ENCODE measurements at regions not wholly inside any gene's neighbourhood (a gene's known extent, or its start where the extent isn't known, plus 50 kb on each side); places are given as distances from the start of the nearest gene placed in this dataset.

DNA sequence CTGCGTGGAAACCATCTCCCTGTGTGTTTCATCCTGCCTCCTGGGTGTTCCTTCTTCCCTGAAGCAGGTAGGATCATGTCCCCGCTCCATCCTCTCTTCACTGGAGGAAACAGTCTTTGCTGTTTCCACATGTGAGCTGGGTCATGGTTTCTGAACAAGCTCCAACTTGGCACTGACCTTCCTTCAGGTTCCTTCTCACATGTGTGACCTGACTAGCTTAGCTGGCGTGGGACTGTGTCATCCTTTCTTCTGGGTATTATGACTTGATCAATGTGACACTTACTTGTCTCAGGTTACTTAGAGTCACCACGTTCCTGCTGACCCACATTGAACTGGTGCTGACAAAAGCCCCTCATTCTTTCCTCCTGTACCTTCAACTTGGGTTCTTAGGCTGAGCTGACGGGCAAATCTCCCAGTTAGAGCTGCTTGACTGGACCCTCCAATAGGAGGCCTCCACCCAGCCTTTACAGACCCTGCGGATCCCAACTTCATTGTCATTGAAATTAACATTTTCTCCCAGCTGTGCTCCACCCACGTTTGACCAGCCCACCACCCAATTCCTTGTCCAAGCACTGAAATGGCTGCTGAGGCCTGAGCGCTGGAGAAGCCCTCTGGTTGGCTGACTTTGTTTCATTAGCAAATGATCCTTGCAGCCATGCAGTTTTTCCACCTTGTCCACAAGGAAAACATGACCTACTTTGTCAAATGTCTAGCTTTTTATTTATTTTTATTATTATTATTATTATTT, 128.1 kb downstream of the DDX1 start:
- TF ChIP-seq, protein P1, sequence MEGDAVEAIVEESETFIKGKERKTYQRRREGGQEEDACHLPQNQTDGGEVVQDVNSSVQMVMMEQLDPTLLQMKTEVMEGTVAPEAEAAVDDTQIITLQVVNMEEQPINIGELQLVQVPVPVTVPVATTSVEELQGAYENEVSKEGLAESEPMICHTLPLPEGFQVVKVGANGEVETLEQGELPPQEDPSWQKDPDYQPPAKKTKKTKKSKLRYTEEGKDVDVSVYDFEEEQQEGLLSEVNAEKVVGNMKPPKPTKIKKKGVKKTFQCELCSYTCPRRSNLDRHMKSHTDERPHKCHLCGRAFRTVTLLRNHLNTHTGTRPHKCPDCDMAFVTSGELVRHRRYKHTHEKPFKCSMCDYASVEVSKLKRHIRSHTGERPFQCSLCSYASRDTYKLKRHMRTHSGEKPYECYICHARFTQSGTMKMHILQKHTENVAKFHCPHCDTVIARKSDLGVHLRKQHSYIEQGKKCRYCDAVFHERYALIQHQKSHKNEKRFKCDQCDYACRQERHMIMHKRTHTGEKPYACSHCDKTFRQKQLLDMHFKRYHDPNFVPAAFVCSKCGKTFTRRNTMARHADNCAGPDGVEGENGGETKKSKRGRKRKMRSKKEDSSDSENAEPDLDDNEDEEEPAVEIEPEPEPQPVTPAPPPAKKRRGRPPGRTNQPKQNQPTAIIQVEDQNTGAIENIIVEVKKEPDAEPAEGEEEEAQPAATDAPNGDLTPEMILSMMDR (IDR thresholded peaks at IDR 0.05; ENCODE audit: control insufficient read depth, extremely low read depth, insufficient read depth), result no peak
- DNase-seq (ENCODE audit: low read depth), result no peak
- no peak overlapping the region for H3K4me3 ChIP-seq (ENCODE audit: low read depth, low read length)

DNA sequence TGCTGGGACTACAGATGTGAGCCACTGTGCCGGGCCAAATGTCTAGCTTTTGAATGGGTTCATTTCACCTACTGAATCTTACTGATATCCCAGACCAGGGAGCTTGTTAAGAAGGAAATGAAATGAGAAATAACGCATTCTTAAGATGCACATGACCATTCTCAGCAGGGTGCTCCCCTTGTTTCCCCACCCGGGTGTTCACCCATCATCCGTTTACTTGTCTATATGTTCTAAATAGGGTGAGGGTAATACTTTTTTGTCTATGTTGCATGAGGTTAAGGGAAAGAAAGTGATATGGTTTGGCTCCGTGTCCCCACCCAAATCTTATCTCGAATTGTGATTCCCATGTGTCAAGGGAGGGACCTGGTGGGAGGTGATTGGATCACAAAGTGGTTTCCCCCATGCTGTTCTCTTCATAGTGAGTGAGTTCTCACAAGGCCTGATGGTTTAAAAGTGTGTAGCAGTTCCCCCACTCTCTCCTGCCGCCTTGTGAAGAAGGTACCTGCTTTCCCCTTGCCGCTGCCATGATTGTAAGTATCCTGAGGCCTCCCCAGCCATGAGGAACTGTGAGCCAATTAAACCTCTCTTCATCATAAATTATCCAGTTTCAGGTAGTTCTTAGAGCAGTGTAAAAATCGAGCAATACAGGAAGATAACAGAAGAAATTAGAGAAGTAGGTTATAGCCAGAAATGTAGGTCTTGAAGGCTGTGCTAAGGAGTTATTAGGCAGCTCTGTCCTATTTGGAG, 129.1 kb downstream of the DDX1 start:
- no peak for DNase-seq (ENCODE audit: low read depth)
- H3K4me3 ChIP-seq (ENCODE audit: low read depth, low read length), result no peak overlapping the region
- TF ChIP-seq, protein P1 (IDR thresholded peaks at IDR 0.05; ENCODE audit: control insufficient read depth, extremely low read depth, insufficient read depth), result no peak

DNA sequence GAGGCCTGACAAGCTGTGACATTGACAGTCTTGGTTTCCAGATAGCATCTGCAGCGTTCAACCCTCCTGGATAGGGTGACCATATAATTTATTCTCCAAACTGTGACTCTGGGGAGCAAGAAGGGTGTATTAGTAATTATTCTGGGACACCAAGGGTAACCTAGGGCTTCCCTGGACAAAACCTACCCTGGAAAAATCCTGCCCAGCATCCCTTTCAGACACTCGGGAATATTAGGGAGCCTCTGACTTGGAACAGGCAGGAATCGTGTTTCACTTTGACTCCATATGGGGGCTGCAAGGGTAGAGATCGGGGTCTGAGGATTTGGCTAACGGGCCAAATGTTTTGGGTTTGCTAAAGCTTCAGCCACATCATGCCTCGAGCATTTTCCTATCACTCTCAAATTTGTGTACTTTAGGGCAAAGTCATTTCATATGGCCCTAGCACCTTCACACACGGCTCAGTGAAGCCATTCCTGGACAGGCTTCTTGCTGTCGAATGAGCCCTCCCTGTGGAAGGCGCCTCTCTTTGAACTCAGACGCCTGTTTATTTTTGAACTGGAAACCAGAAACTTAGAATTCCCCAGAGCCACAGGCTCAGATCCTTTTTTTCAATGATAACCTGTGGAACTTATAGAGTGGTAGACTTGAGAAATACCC, 129.9 kb downstream of the DDX1 start:
- TF ChIP-seq, protein P1 (IDR thresholded peaks at IDR 0.05; ENCODE audit: control insufficient read depth, extremely low read depth, insufficient read depth), result no peak
- DNase-seq (ENCODE audit: low read depth), result no peak
- no peak overlapping the region for H3K4me3 ChIP-seq (ENCODE audit: low read depth, low read length)

DNA sequence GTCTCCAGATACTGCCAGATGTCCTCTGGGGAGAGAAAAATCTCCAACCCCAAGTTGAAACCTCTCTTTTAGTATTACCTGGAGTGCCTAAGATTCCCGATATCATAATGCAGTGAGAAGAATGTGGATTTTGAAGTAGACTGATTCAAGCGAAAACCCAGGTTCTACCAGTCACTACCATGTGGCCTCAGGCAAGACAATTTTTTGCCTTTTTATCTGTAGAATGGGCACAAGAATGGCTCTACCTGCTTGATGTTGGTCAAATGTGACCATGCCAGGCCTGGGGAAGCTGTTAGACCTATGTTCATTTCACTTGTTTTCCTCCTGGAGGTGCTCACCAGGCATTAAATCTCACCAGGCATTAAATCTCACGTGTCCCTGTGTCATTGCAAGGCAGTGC, 131.3 kb downstream of the DDX1 start:
- TF ChIP-seq, protein P1 (IDR thresholded peaks at IDR 0.05; ENCODE audit: control insufficient read depth, extremely low read depth, insufficient read depth), result no peak
- no peak overlapping the region for H3K4me3 ChIP-seq (ENCODE audit: low read depth, low read length)
- DNase-seq (ENCODE audit: low read depth), result no peak

DNA sequence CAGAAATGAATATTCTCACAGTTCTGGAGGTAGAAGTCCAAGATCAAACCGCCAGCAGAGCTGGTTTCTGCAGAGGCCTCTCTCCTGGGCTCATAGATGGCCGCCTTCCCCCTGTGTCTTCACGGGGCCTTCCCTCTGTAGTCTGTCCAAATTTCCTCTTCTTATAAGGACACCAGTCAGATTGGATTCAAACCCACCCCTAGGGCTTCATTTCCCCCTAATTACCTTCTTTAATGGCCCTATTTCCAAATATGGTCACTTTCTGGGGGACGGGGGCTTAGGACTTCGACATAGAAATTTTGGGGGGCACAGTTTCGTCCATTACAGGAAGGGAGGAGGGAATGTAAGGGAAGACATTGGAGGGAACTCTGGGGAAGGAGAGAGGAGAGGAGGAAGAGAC, 132.6 kb downstream of the DDX1 start:
- no peak for DNase-seq (ENCODE audit: low read depth)
- H3K4me3 ChIP-seq (ENCODE audit: low read depth, low read length), result no peak overlapping the region
- TF ChIP-seq, protein P1 (IDR thresholded peaks at IDR 0.05; ENCODE audit: control insufficient read depth, extremely low read depth, insufficient read depth), result no peak

DNA sequence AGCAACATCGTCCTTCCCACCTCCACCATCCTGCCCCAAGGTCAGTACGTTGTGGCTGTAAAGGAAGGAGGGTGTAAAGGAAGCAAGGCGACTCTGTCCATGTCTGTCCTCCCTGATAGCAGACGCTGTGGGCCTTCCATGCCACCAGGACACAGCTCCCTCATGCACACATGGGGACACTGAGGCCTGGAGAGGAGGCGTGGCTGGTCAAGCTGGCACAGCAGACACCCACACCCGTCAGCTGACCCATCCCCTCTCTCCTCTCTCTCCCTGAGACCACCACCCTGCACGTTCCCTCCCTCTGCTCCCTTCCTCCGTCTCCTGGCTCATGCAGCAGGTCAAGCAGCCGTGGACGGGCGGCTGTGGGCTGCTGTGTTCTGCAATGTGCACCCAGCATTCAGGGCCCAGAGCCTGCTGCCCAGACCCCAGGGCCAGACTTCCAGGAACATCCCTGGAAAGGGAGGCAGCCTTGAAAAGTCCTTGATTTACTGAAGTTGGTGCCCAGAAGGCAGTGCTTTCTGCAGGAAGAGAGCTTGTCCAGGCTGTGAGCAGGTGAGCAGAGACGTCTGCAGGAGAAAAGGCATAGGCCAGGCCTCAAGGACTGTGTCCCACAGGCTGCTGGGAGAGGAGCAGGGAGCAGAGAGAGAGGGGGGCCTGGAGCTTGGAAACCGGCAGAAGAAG, 133.6 kb downstream of the DDX1 start:
- no peak for DNase-seq (ENCODE audit: low read depth)
- TF ChIP-seq, protein P1 (IDR thresholded peaks at IDR 0.05; ENCODE audit: control insufficient read depth, extremely low read depth, insufficient read depth), result no peak
- no peak overlapping the region for H3K4me3 ChIP-seq (ENCODE audit: low read depth, low read length)

Measured in LNCaP clone FGC (cell line).